Brain microvascular endothelial cell (primary cell): ENCODE measurements at regions not wholly inside any gene's neighbourhood (a gene's known extent, or its start where the extent isn't known, plus 50 kb on each side); places are given as distances from the start of the nearest gene placed in this dataset.

Experiments
- DNase-seq: peaks from one replicate; pipeline ENCODE4 v3.0.0-alpha.2; 2020
- H3K27ac ChIP-seq: fragments of 250-450 bp; sonication (Bioruptor Pico); 2 replicates; pipeline ENCODE4 v1.5.1; 2020; ENCODE audit warnings: mild to moderate bottlenecking, moderate library complexity
- H3K27me3 ChIP-seq: fragments of 250-450 bp; sonication (Bioruptor Pico); replicated peaks from 2 replicates; pipeline ENCODE4 v1.5.1; 2020; ENCODE audit warnings: mild to moderate bottlenecking
- H3K36me3 ChIP-seq: fragments of 250-450 bp; sonication (Bioruptor Pico); replicated peaks from 2 replicates; pipeline ENCODE4 v1.5.1; 2020; ENCODE audit warnings: mild to moderate bottlenecking
- H3K4me3 ChIP-seq: 2 replicates; pipeline ENCODE4 v1.5.1; 2011; ENCODE audit warnings: low read depth, mild to moderate bottlenecking, control low read depth, low read length, moderate library complexity
- CTCF ChIP-seq: IDR thresholded peaks from 2 replicates; pipeline ENCODE4 v1.5.1; 2011; ENCODE audit warnings: low read depth, mild to moderate bottlenecking, moderate library complexity, low read length, control low read depth, inconsistent platforms; ENCODE audit errors: missing control alignments
- in situ Hi-C: cut with HindIII; loops from 2 replicates; pipeline ENCODE4 v1.10.0; 2017; ENCODE audit warnings: low sequenced_read_pairs, low pct_ligation_motif_present

DNA sequence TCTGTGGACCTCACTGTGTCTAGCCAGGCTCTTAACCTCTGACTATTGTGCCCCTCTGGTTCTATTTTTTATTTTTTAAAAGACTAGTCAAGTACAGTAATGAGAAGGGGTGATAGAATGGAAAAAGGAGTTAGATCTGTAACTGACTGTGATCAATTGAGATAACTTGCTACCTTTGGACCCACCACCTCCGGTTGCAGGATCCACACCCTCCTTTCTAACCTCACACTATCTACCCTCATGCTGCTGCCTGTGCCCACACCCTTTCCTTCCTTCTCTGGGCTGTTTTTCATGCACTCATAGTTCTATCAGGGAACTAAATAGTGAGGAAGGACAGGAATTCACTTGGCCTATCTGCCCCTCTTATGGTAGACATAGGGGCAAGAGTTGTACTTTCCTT lies 172.3 kb downstream of the KATNIP start:
- in situ Hi-C loops = no loop called here
- no peaks in the 10 kb centered on the region for H3K27me3 ChIP-seq
- no peak overlapping the region for H3K4me3 ChIP-seq
- no peak for TF ChIP-seq CTCF
- H3K36me3 ChIP-seq = no peaks in the 10 kb centered on the region
- DNase-seq = no peak
- H3K27ac ChIP-seq = no peak overlapping the region

GRCh38 chr16:27722892-27723450 lies 173.0 kb downstream of the KATNIP start:
- H3K36me3 ChIP-seq = no peaks in the 10 kb centered on the region
- no peak for TF ChIP-seq CTCF
- no peak for DNase-seq
- no peak overlapping the region for H3K27ac ChIP-seq
- in situ Hi-C loops = no loop called here
- no peak overlapping the region for H3K4me3 ChIP-seq
- H3K27me3 ChIP-seq = no peaks in the 10 kb centered on the region

DNA sequence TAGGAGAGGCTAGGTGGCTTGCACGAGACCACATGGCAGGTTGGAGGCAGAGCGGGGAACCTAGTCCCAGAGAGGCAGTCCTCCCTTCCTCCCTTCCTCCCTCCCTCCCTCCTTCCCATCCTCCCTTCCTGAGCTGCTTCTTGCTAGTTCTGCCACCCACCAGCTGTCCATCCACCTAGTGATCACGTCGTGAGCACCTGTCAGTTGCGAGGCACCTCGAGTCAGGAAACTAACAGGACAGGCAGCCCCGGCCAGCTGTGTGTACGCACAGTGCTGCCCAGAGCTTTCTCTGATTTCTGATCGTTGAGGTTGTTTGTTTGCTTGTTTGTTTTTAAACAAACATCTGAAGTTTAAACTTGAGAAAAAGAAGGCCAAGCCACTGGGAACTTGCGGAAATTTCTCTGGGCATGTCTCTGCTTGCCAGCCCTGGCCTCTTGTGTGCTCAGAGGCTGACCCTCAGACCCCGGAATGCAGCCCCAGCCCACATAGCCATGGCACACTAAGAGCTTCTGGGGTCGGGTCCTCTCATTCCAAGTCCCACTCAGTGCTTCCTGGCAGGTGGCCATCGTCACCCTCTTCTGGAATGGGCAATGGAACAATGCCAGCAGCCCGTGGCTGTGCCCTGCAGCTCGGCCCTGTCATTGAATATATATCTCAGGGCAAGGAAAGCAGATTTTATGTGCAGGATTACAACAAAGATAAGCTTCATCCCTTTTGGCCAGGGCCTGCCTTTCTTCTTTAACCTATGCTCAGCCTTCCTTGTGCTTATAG lies 174.0 kb downstream of the KATNIP start:
- no peak overlapping the region for H3K4me3 ChIP-seq
- no peaks in the 10 kb centered on the region for H3K36me3 ChIP-seq
- TF ChIP-seq CTCF = no peak
- in situ Hi-C loops = no loop called here
- no peak overlapping the region for H3K27ac ChIP-seq
- DNase-seq = no peak
- H3K27me3 ChIP-seq = no peaks in the 10 kb centered on the region

DNA sequence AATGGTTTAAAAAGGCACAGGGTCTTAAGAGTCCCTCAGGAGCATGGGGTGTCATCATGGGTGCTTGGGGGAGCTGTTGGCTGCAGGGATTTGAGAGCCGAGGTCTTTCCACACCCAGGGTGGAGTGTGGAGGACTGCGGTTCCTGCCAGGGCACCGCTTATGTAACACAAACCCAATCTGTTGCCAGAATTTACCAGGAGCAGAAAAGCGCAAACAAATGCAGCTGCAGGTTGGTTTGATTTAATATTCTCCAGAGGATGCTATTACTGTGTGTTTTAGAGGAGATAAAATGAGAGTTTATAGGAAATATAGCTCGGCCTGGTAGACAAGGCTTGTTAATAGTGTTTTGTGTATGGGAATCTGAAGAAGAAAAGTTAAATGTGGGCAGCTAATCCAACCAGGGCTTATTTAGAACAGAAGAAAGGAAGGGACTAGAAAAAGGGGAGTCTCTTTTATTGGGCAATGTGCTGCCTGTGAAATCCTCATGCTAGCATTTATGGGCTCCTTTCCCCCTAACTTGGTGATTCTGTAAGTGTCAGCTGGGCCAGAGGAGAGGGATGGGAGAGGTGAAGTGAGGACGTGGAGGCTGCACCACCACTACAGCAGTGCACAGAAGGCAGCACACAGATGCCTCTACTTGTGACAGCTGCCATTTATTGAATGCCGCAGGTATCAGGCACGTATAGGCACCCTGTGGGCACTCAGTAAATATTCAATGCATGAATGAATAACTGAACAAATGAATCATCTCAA lies 174.7 kb downstream of the KATNIP start:
- no peak overlapping the region for H3K27ac ChIP-seq
- no peak for DNase-seq
- in situ Hi-C loops = no loop called here
- no peak for TF ChIP-seq CTCF
- H3K4me3 ChIP-seq = no peak overlapping the region
- H3K27me3 ChIP-seq = no peaks in the 10 kb centered on the region
- H3K36me3 ChIP-seq = no peaks in the 10 kb centered on the region

DNA sequence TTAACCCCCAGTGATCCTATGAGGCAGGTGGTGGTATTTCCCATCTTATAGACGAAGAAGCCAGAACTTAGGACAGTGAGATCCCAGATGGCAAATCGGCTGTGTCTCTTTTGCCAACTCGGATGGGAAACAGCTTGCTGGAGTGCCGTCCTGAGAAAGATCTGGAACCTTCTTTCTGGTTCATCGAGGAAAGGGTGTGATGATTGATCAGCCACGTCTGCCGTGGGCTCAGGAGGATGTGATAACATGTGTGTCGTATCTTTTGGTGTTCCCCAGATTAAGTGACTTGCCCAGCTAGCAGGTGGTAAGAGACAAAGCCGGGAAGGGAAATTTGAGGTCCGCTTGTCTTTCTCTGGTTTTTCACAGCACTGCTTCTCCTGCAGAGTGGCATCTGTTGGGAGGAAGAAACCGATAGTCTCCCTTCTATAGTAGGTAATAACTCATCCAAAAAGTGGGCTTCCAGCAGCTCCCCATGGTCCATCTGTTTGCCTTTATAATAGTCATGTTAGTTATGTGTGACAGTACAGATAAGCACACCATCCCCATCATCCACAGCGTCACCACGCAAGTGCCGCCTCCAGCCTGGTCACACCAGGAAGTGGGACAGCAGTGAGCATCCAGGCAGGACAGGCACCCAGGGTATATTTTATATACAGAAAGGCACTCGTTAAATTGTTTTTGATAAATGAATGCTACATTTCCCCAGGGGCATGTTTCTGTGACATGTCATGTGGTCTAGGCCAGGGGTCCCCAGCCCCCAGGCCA lies 175.5 kb downstream of the KATNIP start:
- in situ Hi-C loops = no loop called here

More for the DNA sequence above, 175.5 kb downstream of the KATNIP start:
- Histone ChIP-seq H3K27ac (no peak overlapping the region), H3K36me3 (no peaks in the 10 kb centered on the region), H3K27me3 (no peaks in the 10 kb centered on the region), H3K4me3 (no peak overlapping the region)
- DNase-seq = no peak
- TF ChIP-seq CTCF = no peak
